Keratinocyte (primary cell): ENCODE measurements at regions not wholly inside any gene's neighbourhood (a gene's known extent, or its start where the extent isn't known, plus 50 kb on each side); places are given as distances from the start of the nearest gene placed in this dataset.

Experiments
- DNase-seq: peaks from one replicate; pipeline ENCODE4 v3.0.0-alpha.2; 2011; ENCODE audit warnings: low read depth, missing footprints, low spot score
- FAIRE-seq: peaks from 2 replicates; lab custom pipeline; 2011; peaks lifted over from hg19 to GRCh38; lab: Jason Lieb, UNC
- H2AFZ ChIP-seq: 2 replicates; pipeline ENCODE4 v1.6.0; 2012; ENCODE audit warnings: low read length, control low read depth, inconsistent platforms; ENCODE audit not compliant: control insufficient read depth
- H3K27ac ChIP-seq: 2 replicates; pipeline ENCODE4 v1.5.1; 2011; ENCODE audit warnings: low read length; ENCODE audit not compliant: control insufficient read depth, insufficient read depth
- H3K27me3 ChIP-seq: 3 replicates; pipeline ENCODE4 v1.6.0; 2011; ENCODE audit warnings: low read length; ENCODE audit not compliant: control insufficient read depth, insufficient read depth; ENCODE audit errors: extremely low read depth
- H3K36me3 ChIP-seq, 2 experiments: 2 replicates in 1 of 2; 3 replicates in 1 of 2; pipeline ENCODE4 v1.5.1; 2011; ENCODE audit warnings: low read length in 2 of 2, mild to moderate bottlenecking in 1 of 2; ENCODE audit not compliant: control insufficient read depth in 2 of 2, insufficient read depth in 2 of 2; ENCODE audit errors: extremely low read depth in 1 of 2
- H3K4me1 ChIP-seq: 3 replicates; pipeline ENCODE4 v1.5.1; 2011; ENCODE audit warnings: low read length; ENCODE audit not compliant: control insufficient read depth, insufficient read depth; ENCODE audit errors: extremely low read depth
- H3K4me2 ChIP-seq: 3 replicates; pipeline ENCODE4 v1.6.0; 2011; ENCODE audit warnings: low read depth, low read length; ENCODE audit not compliant: control insufficient read depth, insufficient read depth; ENCODE audit errors: extremely low read depth
- H3K4me3 ChIP-seq, 3 experiments: fragments of 200-600 bp in 1 of 3; sonication (generic) in 1 of 3; 2 replicates in 2 of 3; 3 replicates in 1 of 3; pipeline ENCODE4 v1.5.1; 2011 to 2016; ENCODE audit warnings: low read length in 3 of 3, mild to moderate bottlenecking in 3 of 3, control low read depth in 2 of 3, inconsistent platforms in 1 of 3, low read depth in 1 of 3, mixed read lengths in 1 of 3, mixed run types in 1 of 3, moderate library complexity in 1 of 3; ENCODE audit not compliant: control insufficient read depth in 2 of 3, insufficient read depth in 2 of 3; ENCODE audit errors: extremely low read depth in 1 of 3
- H3K79me2 ChIP-seq: 2 replicates; pipeline ENCODE4 v1.6.0; 2012; ENCODE audit warnings: low read length; ENCODE audit not compliant: control insufficient read depth, insufficient read depth
- H3K9ac ChIP-seq: 3 replicates; pipeline ENCODE4 v1.6.0; 2011; ENCODE audit warnings: low read length; ENCODE audit not compliant: control insufficient read depth, insufficient read depth; ENCODE audit errors: extremely low read depth
- H3K9me1 ChIP-seq: 3 replicates; pipeline ENCODE4 v1.6.0; 2011; ENCODE audit warnings: low read length; ENCODE audit not compliant: control insufficient read depth, insufficient read depth; ENCODE audit errors: extremely low read depth
- H3K9me3 ChIP-seq: 2 replicates; pipeline ENCODE4 v1.5.1; 2012; ENCODE audit warnings: low read depth, low read length; ENCODE audit not compliant: control insufficient read depth
- H4K20me1 ChIP-seq: 3 replicates; pipeline ENCODE4 v1.6.0; 2011; ENCODE audit warnings: low read length; ENCODE audit not compliant: control insufficient read depth, insufficient read depth; ENCODE audit errors: extremely low read depth
- EZH2 ChIP-seq: IDR thresholded peaks from one replicate; pipeline ENCODE4 v1.6.1; 2012; ENCODE audit warnings: inconsistent platforms, mild to moderate bottlenecking, low read length, moderate library complexity
- dilution Hi-C: fragments of 300-500 bp; cut with MboI; formaldehyde crosslinking; loops from one replicate; pipeline ENCODE4 v1.7.0; 2020; ENCODE audit warnings: low sequenced_read_pairs; ENCODE audit not compliant: extremely low pct_ligation_motif_present
- TF ChIP-seq, protein P1 (sequence below), 3 experiments: IDR thresholded peaks in 1 of 3; conservative IDR thresholded peaks in 1 of 3; optimal IDR thresholded peaks in 1 of 3; 2 replicates in 2 of 3; 3 replicates in 1 of 3; pipeline versions ENCODE3 to v1.5.1; 2011; ENCODE audit warnings: low read length in 3 of 3, mild to moderate bottlenecking in 3 of 3, moderate library complexity in 2 of 3, control low read depth in 1 of 3, inconsistent platforms in 1 of 3; ENCODE audit not compliant: insufficient read depth in 2 of 3; ENCODE audit errors: extremely low read depth in 1 of 3

DNA sequence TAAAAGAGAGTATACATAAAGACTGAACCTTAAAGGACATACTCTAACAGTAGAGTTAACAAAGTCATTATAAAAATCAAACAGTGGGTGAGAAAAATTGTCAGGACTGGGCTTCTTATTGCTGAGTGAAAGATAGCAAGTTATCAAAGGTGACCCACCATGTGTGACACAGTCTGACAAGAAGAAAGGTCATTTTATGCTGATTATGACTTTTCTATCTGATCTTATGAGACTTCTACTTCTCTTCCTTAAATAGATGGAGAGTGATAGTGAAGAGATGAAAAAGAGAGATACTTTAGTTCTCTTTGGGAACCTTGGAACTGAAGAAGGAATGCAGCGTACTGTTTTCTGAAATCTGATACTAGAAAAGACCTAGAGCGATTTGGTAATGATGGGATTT lies 2157.1 kb downstream of the NCAM2 start:
- H3K27ac ChIP-seq, result no peak overlapping the region
- no peaks in the 10 kb centered on the region for H3K79me2 ChIP-seq
- no peaks in the 10 kb centered on the region for H4K20me1 ChIP-seq
- no peaks in the 10 kb centered on the region for H3K27me3 ChIP-seq
- no peak for DNase-seq
- H3K9me1 ChIP-seq, result no peaks in the 10 kb centered on the region
- TF ChIP-seq, protein P1, sequence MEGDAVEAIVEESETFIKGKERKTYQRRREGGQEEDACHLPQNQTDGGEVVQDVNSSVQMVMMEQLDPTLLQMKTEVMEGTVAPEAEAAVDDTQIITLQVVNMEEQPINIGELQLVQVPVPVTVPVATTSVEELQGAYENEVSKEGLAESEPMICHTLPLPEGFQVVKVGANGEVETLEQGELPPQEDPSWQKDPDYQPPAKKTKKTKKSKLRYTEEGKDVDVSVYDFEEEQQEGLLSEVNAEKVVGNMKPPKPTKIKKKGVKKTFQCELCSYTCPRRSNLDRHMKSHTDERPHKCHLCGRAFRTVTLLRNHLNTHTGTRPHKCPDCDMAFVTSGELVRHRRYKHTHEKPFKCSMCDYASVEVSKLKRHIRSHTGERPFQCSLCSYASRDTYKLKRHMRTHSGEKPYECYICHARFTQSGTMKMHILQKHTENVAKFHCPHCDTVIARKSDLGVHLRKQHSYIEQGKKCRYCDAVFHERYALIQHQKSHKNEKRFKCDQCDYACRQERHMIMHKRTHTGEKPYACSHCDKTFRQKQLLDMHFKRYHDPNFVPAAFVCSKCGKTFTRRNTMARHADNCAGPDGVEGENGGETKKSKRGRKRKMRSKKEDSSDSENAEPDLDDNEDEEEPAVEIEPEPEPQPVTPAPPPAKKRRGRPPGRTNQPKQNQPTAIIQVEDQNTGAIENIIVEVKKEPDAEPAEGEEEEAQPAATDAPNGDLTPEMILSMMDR (optimal IDR thresholded peaks at IDR 0.05 in 1 of 3, IDR thresholded peaks at IDR 0.05 in 1 of 3, conservative IDR thresholded peaks at IDR 0.05 in 1 of 3; ENCODE audit: extremely low read depth in 1 of 3, insufficient read depth in 2 of 3, low read length in 3 of 3), result no peak
- no peak for TF ChIP-seq EZH2
- H3K9me3 ChIP-seq, result no peaks in the 10 kb centered on the region
- H3K4me3 ChIP-seq, result no peak overlapping the region
- FAIRE-seq, result no peak
- H3K4me1 ChIP-seq, result no peaks in the 10 kb centered on the region
- no peak overlapping the region for H3K4me2 ChIP-seq
- dilution Hi-C loops, result no loop called here
- H3K9ac ChIP-seq, result no peak overlapping the region
- no peak overlapping the region for H2AFZ ChIP-seq
- no peaks in the 10 kb centered on the region for H3K36me3 ChIP-seq

DNA sequence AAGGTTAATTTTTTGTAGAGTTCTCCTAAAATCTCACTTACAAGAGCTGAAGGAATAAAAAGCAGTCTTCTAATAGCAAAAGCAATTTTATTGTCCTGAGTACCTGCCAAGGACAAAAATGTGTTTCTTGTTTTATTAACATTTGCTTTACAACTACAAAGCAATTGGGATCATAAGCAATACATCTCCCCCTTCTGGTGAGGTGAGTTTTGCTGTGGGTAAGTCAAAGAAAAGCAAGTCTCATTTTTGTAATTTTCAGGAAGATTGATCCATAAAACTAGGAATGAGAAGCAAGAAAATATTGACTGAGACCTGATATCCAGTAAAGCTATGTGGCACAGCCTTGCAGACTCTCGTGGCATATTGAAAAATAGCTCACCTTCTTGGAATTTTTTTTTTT lies 2162.7 kb downstream of the NCAM2 start:
- H3K9ac ChIP-seq, result no peak overlapping the region
- H3K4me3 ChIP-seq, result no peak overlapping the region

More for the DNA sequence above, 2162.7 kb downstream of the NCAM2 start:
- Histone ChIP-seq H3K4me2 (no peak overlapping the region), H3K4me1 (no peaks in the 10 kb centered on the region), H3K9me1 (no peaks in the 10 kb centered on the region), H3K27me3 (no peaks in the 10 kb centered on the region), H3K27ac (no peak overlapping the region), H3K36me3 (no peaks in the 10 kb centered on the region), H4K20me1 (no peaks in the 10 kb centered on the region), H3K79me2 (no peaks in the 10 kb centered on the region), H2AFZ (no peak overlapping the region), H3K9me3 (no peaks in the 10 kb centered on the region)
- DNase-seq (no peak), FAIRE-seq (no peak)
- no peak for TF ChIP-seq EZH2
- TF ChIP-seq, protein P1 (optimal IDR thresholded peaks at IDR 0.05 in 1 of 3, IDR thresholded peaks at IDR 0.05 in 1 of 3, conservative IDR thresholded peaks at IDR 0.05 in 1 of 3; ENCODE audit: extremely low read depth in 1 of 3, insufficient read depth in 2 of 3, low read length in 3 of 3), result no peak
- dilution Hi-C loops, result no loop called here
